Neural cell (in vitro differentiated cells): ENCODE measurements at regions not wholly inside any gene's neighbourhood (a gene's known extent, or its start where the extent isn't known, plus 50 kb on each side); places are given as distances from the start of the nearest gene placed in this dataset.

Experiments used
- CTCF ChIP-seq: fragments of 450-650 bp; IDR thresholded peaks from 2 replicates; pipeline ENCODE4 v1.5.1; 2014; ENCODE audit warnings: antibody characterized with exemption, mild to moderate bottlenecking, moderate library complexity; ENCODE audit not compliant: poor library complexity, severe bottlenecking
- EP300 ChIP-seq: fragments of 450-650 bp; conservative IDR thresholded peaks from 2 replicates; pipeline ENCODE4 v1.6.1; 2014; ENCODE audit warnings: antibody characterized with exemption, mild to moderate bottlenecking, moderate library complexity; ENCODE audit not compliant: poor library complexity, severe bottlenecking
- EZH2 ChIP-seq: fragments of 200-600, 300-800 bp; shearing (Covaris generic), sonication (generic); IDR thresholded peaks from 2 replicates; pipeline ENCODE4 v1.6.1; 2014; ENCODE audit warnings: antibody characterized with exemption, low read length, borderline replicate concordance, mild to moderate bottlenecking; ENCODE audit not compliant: insufficient read depth, poor library complexity, severe bottlenecking
- MXI1 ChIP-seq: fragments of 450-650 bp; conservative IDR thresholded peaks from 2 replicates; pipeline ENCODE4 v1.6.1; 2014; ENCODE audit warnings: antibody characterized with exemption, mild to moderate bottlenecking; ENCODE audit not compliant: poor library complexity, severe bottlenecking
- POLR2AphosphoS5 ChIP-seq: IDR thresholded peaks from 2 replicates; pipeline ENCODE4 v1.6.1; 2012
- RAD21 ChIP-seq: fragments of 450-650 bp; conservative IDR thresholded peaks from 2 replicates; pipeline ENCODE4 v1.6.1; 2014; ENCODE audit warnings: antibody characterized with exemption, mild to moderate bottlenecking, moderate library complexity
- SMC3 ChIP-seq: fragments of 450-650 bp; conservative IDR thresholded peaks from 2 replicates; pipeline ENCODE4 v1.6.1; 2014; ENCODE audit warnings: antibody characterized with exemption, mild to moderate bottlenecking, moderate library complexity; ENCODE audit not compliant: poor library complexity
- TAF1 ChIP-seq: IDR thresholded peaks from 2 replicates; pipeline ENCODE4 v1.6.1; 2012; ENCODE audit warnings: low read depth
- TF ChIP-seq, protein P1 (sequence below): IDR thresholded peaks from 2 replicates; pipeline ENCODE4 v1.6.1; 2012; ENCODE audit warnings: borderline replicate concordance

DNA sequence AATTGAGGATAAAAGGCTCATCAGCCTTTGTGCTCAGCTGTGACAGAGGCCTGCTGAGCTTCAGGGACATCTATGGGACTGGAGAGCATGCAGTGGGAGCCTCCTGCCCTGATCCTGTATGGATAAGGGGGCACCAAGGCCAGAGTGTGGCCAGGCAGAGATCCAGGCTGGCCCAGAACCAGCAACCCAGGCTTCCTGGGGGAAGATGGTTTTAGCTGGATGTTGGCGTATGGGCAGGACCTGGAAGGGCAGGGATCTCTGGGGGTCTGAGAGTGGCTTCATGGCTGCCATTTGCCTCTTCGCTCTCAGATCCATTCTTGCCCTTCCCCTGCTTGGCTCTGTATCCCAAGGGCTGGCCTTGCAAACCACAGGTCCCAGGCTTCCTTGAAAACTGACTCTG is 169.9 kb downstream of the MACROH2A1 start:
- no peak for TF ChIP-seq CTCF
- no peak for TF ChIP-seq EZH2
- TF ChIP-seq RAD21: no peak
- no peak for TF ChIP-seq MXI1
- no peak for TF ChIP-seq POLR2AphosphoS5
- TF ChIP-seq EP300: no peak
- TF ChIP-seq SMC3: no peak
- TF ChIP-seq TAF1: no peak
- TF ChIP-seq, protein P1, sequence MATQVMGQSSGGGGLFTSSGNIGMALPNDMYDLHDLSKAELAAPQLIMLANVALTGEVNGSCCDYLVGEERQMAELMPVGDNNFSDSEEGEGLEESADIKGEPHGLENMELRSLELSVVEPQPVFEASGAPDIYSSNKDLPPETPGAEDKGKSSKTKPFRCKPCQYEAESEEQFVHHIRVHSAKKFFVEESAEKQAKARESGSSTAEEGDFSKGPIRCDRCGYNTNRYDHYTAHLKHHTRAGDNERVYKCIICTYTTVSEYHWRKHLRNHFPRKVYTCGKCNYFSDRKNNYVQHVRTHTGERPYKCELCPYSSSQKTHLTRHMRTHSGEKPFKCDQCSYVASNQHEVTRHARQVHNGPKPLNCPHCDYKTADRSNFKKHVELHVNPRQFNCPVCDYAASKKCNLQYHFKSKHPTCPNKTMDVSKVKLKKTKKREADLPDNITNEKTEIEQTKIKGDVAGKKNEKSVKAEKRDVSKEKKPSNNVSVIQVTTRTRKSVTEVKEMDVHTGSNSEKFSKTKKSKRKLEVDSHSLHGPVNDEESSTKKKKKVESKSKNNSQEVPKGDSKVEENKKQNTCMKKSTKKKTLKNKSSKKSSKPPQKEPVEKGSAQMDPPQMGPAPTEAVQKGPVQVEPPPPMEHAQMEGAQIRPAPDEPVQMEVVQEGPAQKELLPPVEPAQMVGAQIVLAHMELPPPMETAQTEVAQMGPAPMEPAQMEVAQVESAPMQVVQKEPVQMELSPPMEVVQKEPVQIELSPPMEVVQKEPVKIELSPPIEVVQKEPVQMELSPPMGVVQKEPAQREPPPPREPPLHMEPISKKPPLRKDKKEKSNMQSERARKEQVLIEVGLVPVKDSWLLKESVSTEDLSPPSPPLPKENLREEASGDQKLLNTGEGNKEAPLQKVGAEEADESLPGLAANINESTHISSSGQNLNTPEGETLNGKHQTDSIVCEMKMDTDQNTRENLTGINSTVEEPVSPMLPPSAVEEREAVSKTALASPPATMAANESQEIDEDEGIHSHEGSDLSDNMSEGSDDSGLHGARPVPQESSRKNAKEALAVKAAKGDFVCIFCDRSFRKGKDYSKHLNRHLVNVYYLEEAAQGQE: no peak
